IMR-90 (cell line): ENCODE measurements at regions not wholly inside any gene's neighbourhood (a gene's known extent, or its start where the extent isn't known, plus 50 kb on each side); places are given as distances from the start of the nearest gene placed in this dataset.

Experiments used
- ATAC-seq: fragments of 200-7000 bp; cut with Tn5 transposase; 2 replicates; pipeline ENCODE4 v1.9.1; 2020; ENCODE audit warnings: low read depth, mild to moderate bottlenecking, moderate library complexity
- BruUV-seq: library from RNA; stranded (reverse); fragments of 400-500 nt; replicated peaks from 2 replicates; lab custom pipeline; 2021; lab: Mats Ljungman, UMichigan
- CTCF ChIA-PET: fragments of 300-600 bp; formaldehyde crosslinking; extraction: SDS; loops from one replicate; lab custom pipeline; 2021; ENCODE audit warnings: antibody characterized with exemption; lab: Yijun Ruan, JAX
- POLR2A ChIA-PET: fragments of 300-600 bp; sonication (Branson Sonifier 250); formaldehyde crosslinking; loops from one replicate; lab custom pipeline; 2022; ENCODE audit warnings: antibody characterized with exemption; ENCODE audit not compliant: unreplicated experiment; lab: Charles Lee
- DNase-seq: peaks from one replicate; pipeline ENCODE4 v3.0.0; 2013
- H2AFZ ChIP-seq: replicated peaks from 2 replicates; pipeline ENCODE3; 2013; ENCODE audit warnings: low read length, mild to moderate bottlenecking; ENCODE audit not compliant: poor library complexity
- H2AK5ac ChIP-seq: 2 replicates; pipeline ENCODE4 v1.6.1; 2013; ENCODE audit warnings: low read depth, low read length, inconsistent platforms
- H2AK9ac ChIP-seq: replicated peaks from 2 replicates; pipeline ENCODE3; 2013; ENCODE audit warnings: mild to moderate bottlenecking, low read depth, low read length, moderate library complexity; ENCODE audit not compliant: poor library complexity
- H2BK120ac ChIP-seq: 2 replicates; pipeline ENCODE4 v1.6.1; 2013; ENCODE audit warnings: low read depth, low read length, inconsistent platforms
- H2BK15ac ChIP-seq: 3 replicates; pipeline ENCODE4 v1.6.1; 2013; ENCODE audit warnings: low read depth, low read length, inconsistent platforms
- H2BK20ac ChIP-seq: 2 replicates; pipeline ENCODE4 v1.6.1; 2013; ENCODE audit warnings: low read depth, mild to moderate bottlenecking, inconsistent platforms, low read length, moderate library complexity
- H2BK5ac ChIP-seq: 2 replicates; pipeline ENCODE4 v1.6.1; 2013; ENCODE audit warnings: mild to moderate bottlenecking, low read depth, low read length, inconsistent platforms; ENCODE audit not compliant: poor library complexity, severe bottlenecking
- H3K14ac ChIP-seq: replicated peaks from 2 replicates; pipeline ENCODE4 v1.6.1; 2013; ENCODE audit warnings: low read depth, low read length, inconsistent platforms
- H3K18ac ChIP-seq: 2 replicates; pipeline ENCODE4 v1.6.1; 2013; ENCODE audit warnings: low read depth, low read length, control low read depth
- H3K23ac ChIP-seq: 2 replicates; pipeline ENCODE4 v1.6.1; 2013; ENCODE audit warnings: low read depth, low read length, inconsistent platforms
- H3K27ac ChIP-seq: 2 replicates; pipeline ENCODE4 v1.5.1; 2013; ENCODE audit warnings: mild to moderate bottlenecking, control low read depth, low read length; ENCODE audit not compliant: insufficient read depth
- H3K27me3 ChIP-seq: 2 replicates; pipeline ENCODE4 v1.6.1; 2013; ENCODE audit warnings: low read length; ENCODE audit not compliant: control insufficient read depth, insufficient read depth
- H3K36me3 ChIP-seq: 2 replicates; pipeline ENCODE4 v1.6.1; 2013; ENCODE audit warnings: low read length, mixed read lengths; ENCODE audit not compliant: control insufficient read depth, insufficient read depth
- H3K4ac ChIP-seq: 2 replicates; pipeline ENCODE4 v1.6.1; 2013; ENCODE audit warnings: low read depth, low read length, inconsistent platforms
- H3K4me1 ChIP-seq: 2 replicates; pipeline ENCODE4 v1.6.1; 2013; ENCODE audit warnings: low read length, mixed read lengths; ENCODE audit not compliant: control insufficient read depth, insufficient read depth
- H3K4me2 ChIP-seq: 2 replicates; pipeline ENCODE4 v1.6.1; 2013; ENCODE audit warnings: low read depth, mild to moderate bottlenecking, control low read depth, low read length, moderate library complexity
- H3K4me3 ChIP-seq: 2 replicates; pipeline ENCODE4 v1.5.1; 2013; ENCODE audit warnings: low read depth, mild to moderate bottlenecking, control low read depth, low read length, moderate library complexity; ENCODE audit not compliant: insufficient read depth
- H3K56ac ChIP-seq: 2 replicates; pipeline ENCODE4 v1.6.1; 2013; ENCODE audit warnings: low read length, inconsistent platforms; ENCODE audit not compliant: insufficient read depth; ENCODE audit errors: extremely low read depth
- H3K79me1 ChIP-seq, 2 experiments: 2 replicates each; pipeline ENCODE4 v1.6.1; 2013; ENCODE audit warnings: low read length in 2 of 2, inconsistent platforms in 1 of 2, low read depth in 1 of 2
- H3K9ac ChIP-seq: 2 replicates; pipeline ENCODE4 v1.6.1; 2013; ENCODE audit warnings: low read depth, low read length, control low read depth
- H3K9me1 ChIP-seq: 2 replicates; pipeline ENCODE4 v1.6.1; 2013; ENCODE audit warnings: low read length, inconsistent platforms; ENCODE audit not compliant: insufficient read depth
- H3K9me3 ChIP-seq: 2 replicates; pipeline ENCODE4 v1.6.1; 2013; ENCODE audit warnings: low read length; ENCODE audit not compliant: control insufficient read depth, insufficient read depth
- H4K20me1 ChIP-seq: 2 replicates; pipeline ENCODE4 v1.6.1; 2013; ENCODE audit warnings: low read length, inconsistent platforms; ENCODE audit not compliant: insufficient read depth
- H4K5ac ChIP-seq: 2 replicates; pipeline ENCODE4 v1.6.1; 2013; ENCODE audit warnings: mild to moderate bottlenecking, low read depth, low read length, control low read depth
- H4K8ac ChIP-seq, 2 experiments: 2 replicates each; pipeline ENCODE4 v1.6.1; 2013; ENCODE audit warnings: low read depth in 2 of 2, low read length in 2 of 2, control low read depth in 1 of 2, inconsistent platforms in 1 of 2
- H4K91ac ChIP-seq: 2 replicates; pipeline ENCODE4 v1.6.1; 2013; ENCODE audit warnings: low read depth, low read length, inconsistent platforms; ENCODE audit not compliant: insufficient read depth
- BHLHE40 ChIP-seq: fragments of 150-350 bp; IDR thresholded peaks from 2 replicates; pipeline ENCODE4 v1.6.1; 2016; ENCODE audit warnings: mild to moderate bottlenecking, low read depth, low read length
- FOS ChIP-seq: fragments of 150-350 bp; IDR thresholded peaks from 2 replicates; pipeline ENCODE4 v1.6.1; 2016; ENCODE audit warnings: low read depth, low read length
- MAFK ChIP-seq: IDR thresholded peaks from 2 replicates; pipeline ENCODE4 v1.6.1; 2012; ENCODE audit warnings: low read depth, low read length, improper control_type of control experiment
- MAZ ChIP-seq: IDR thresholded peaks from 2 replicates; pipeline ENCODE4 v1.6.1; 2012; ENCODE audit warnings: low read depth, mild to moderate bottlenecking, low read length, improper control_type of control experiment, moderate library complexity, borderline replicate concordance
- RAD21 ChIP-seq: IDR thresholded peaks from 2 replicates; pipeline ENCODE4 v1.6.1; 2012; ENCODE audit warnings: low read length, improper control_type of control experiment
- RCOR1 ChIP-seq: IDR thresholded peaks from 2 replicates; pipeline ENCODE4 v1.6.1; 2012; ENCODE audit warnings: mild to moderate bottlenecking, low read length, improper control_type of control experiment; ENCODE audit not compliant: insufficient replicate concordance
- RFX5 ChIP-seq: IDR thresholded peaks from 2 replicates; pipeline ENCODE4 v1.8.0; 2012; ENCODE audit warnings: low read depth, mild to moderate bottlenecking, low read length, moderate library complexity
- WGBS, 2 experiments: methylation state at CpG; one replicate each; pipeline versions ENCODE4 v1.1.5 to v1.1.7; 2013; ENCODE audit warnings: missing lambda C conversion rate in 2 of 2; ENCODE audit not compliant: insufficient read length in 1 of 2; ENCODE audit errors: extremely low coverage in 2 of 2; 5-methylcytosine and 5-hydroxymethylcytosine counted together
- dilution Hi-C: fragments of 300-500 bp; cut with HindIII; formaldehyde crosslinking; loops from one replicate; pipeline ENCODE4 v1.14.3; 2018; ENCODE audit warnings: low sequenced_read_pairs; ENCODE audit not compliant: unreplicated experiment
- in situ Hi-C: fragments of 300-500 bp; cut with MboI; formaldehyde crosslinking; loops from 3 replicates; pipeline ENCODE4 v1.14.3; 2019; ENCODE audit warnings: low sequenced_read_pairs, inconsistent platforms, mixed read lengths
- intact Hi-C: fragments of 100-400 bp; cut with micrococcal nuclease; formaldehyde crosslinking; loops from 2 replicates; pipeline ENCODE4 v1.10.0; 2022
- TF ChIP-seq, protein P1 (sequence below): conservative IDR thresholded peaks from 2 replicates; pipeline ENCODE4 v1.5.1; 2012; ENCODE audit warnings: mild to moderate bottlenecking, low read depth, low read length, improper control_type of control experiment

DNA sequence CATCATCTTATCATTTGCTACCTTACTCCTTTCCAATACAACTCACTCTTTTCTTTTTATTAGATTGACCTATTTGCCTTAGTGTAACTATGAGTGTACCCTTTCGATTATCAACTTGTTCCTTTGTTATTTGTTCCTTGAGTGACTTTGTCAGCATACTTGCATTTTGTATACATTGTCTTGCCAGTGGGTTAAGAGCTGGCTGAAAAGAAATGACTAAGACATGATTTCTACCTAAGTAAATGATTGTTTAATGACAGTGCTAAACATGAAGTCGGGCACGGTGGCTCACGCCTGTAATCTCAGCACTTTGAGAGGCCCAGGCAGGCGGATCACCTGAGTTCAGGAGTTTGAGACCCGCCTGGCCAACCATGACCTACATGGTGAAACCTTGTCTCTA lies 1042.3 kb downstream of the TBL1XR1 start:
- dilution Hi-C loops: no loop called here

More for the DNA sequence above, 1042.3 kb downstream of the TBL1XR1 start:
- Histone ChIP-seq H2AK9ac (no peak overlapping the region), H2AFZ (no peak overlapping the region), H3K9me1 (no peaks in the 10 kb centered on the region), H3K36me3 (no peaks in the 10 kb centered on the region), H3K18ac (no peak overlapping the region), H2BK5ac (no peak overlapping the region), H2BK15ac (no peak overlapping the region), H2BK20ac (no peak overlapping the region), H3K4me3 (no peak overlapping the region), H3K9me3 (no peaks in the 10 kb centered on the region), H3K4me1 (no peaks in the 10 kb centered on the region), H4K8ac (no peak overlapping the region), H3K79me1 (no peaks in the 10 kb centered on the region), H4K20me1 (no peaks in the 10 kb centered on the region), H3K27me3 (no peaks in the 10 kb centered on the region), H3K23ac (no peak overlapping the region), H3K56ac (no peak overlapping the region), H2BK120ac (no peak overlapping the region), H4K5ac (no peak overlapping the region), H4K91ac (no peak overlapping the region), H3K9ac (no peak overlapping the region), H3K4ac (no peak overlapping the region), H3K4me2 (no peak overlapping the region), H3K27ac (no peak overlapping the region), H2AK5ac (no peak overlapping the region), H3K14ac (no peak overlapping the region)
- intact Hi-C loops (no loop called here), in situ Hi-C loops (no loop called here)
- POLR2A ChIA-PET: interaction anchor here (0.8 kb wide), 1 partner anchor 9 kb away, joined by 7 read pairs; no protein-coding TSS in a partner anchor
- TF ChIP-seq, protein P1, sequence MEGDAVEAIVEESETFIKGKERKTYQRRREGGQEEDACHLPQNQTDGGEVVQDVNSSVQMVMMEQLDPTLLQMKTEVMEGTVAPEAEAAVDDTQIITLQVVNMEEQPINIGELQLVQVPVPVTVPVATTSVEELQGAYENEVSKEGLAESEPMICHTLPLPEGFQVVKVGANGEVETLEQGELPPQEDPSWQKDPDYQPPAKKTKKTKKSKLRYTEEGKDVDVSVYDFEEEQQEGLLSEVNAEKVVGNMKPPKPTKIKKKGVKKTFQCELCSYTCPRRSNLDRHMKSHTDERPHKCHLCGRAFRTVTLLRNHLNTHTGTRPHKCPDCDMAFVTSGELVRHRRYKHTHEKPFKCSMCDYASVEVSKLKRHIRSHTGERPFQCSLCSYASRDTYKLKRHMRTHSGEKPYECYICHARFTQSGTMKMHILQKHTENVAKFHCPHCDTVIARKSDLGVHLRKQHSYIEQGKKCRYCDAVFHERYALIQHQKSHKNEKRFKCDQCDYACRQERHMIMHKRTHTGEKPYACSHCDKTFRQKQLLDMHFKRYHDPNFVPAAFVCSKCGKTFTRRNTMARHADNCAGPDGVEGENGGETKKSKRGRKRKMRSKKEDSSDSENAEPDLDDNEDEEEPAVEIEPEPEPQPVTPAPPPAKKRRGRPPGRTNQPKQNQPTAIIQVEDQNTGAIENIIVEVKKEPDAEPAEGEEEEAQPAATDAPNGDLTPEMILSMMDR: no peak
- no peak for TF ChIP-seq MAFK
- no peak for TF ChIP-seq FOS
- no peak for TF ChIP-seq RAD21
- TF ChIP-seq MAZ: no peak
- TF ChIP-seq BHLHE40: no peak
- no peak for TF ChIP-seq RCOR1
- TF ChIP-seq RFX5: no peak
- BruUV-seq: no TSS peak
- ATAC-seq: no peak
- CTCF ChIA-PET: interaction anchor here (0.6 kb wide), 1 partner anchor 129 kb away, joined by 4 read pairs; no protein-coding TSS in a partner anchor
- no CpG with 5 or more reads among the region's 6 CpGs for WGBS, 2 experiments
- no peak for DNase-seq
